OCI-LY3 (cell line): ENCODE measurements at regions not wholly inside any gene's neighbourhood (a gene's known extent, or its start where the extent isn't known, plus 50 kb on each side); places are given as distances from the start of the nearest gene placed in this dataset.

ENCODE experiments used
- EZH2phosphoT487 ChIP-seq: fragments of 200-600 bp; shearing (Covaris generic); IDR thresholded peaks from 2 replicates; pipeline ENCODE4 v1.6.1; 2018; ENCODE audit warnings: antibody characterized with exemption, mixed run types, low read depth
- TF ChIP-seq, protein P1 (sequence below): fragments of 200-600, 300-600 bp; sonication (generic); IDR thresholded peaks from 2 replicates; pipeline ENCODE4 v1.5.1; 2014; ENCODE audit warnings: antibody characterized with exemption, low read length, low read depth

DNA sequence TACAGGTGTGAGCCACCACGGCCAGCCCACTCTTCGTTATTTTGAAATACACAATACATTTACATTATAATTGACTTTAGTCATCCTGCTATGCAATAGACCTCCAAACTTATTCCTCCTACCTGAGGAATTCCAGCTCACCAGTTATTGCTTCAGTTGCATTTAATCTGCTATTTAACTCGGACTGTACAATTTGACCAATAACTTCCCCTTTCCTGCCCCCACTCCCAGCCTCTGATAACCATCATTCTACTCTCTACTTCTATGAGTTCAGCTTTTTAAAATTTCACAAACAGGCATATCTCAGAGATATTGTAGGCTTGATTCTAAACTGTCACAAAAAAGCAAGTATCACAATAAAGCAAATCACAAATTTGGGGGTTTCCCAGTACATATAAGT lies 157.0 kb downstream of the COPRS start:
- TF ChIP-seq, protein P1, sequence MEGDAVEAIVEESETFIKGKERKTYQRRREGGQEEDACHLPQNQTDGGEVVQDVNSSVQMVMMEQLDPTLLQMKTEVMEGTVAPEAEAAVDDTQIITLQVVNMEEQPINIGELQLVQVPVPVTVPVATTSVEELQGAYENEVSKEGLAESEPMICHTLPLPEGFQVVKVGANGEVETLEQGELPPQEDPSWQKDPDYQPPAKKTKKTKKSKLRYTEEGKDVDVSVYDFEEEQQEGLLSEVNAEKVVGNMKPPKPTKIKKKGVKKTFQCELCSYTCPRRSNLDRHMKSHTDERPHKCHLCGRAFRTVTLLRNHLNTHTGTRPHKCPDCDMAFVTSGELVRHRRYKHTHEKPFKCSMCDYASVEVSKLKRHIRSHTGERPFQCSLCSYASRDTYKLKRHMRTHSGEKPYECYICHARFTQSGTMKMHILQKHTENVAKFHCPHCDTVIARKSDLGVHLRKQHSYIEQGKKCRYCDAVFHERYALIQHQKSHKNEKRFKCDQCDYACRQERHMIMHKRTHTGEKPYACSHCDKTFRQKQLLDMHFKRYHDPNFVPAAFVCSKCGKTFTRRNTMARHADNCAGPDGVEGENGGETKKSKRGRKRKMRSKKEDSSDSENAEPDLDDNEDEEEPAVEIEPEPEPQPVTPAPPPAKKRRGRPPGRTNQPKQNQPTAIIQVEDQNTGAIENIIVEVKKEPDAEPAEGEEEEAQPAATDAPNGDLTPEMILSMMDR = no peak
- TF ChIP-seq EZH2phosphoT487 = no peak
